ENCODE measurements at regions not wholly inside any gene's neighbourhood (a gene's known extent, or its start where the extent isn't known, plus 50 kb on each side); places are given as distances from the start of the nearest gene placed in this dataset.
"Not testable (repeated sequence)": the region's sequence is repeated elsewhere in the genome, so short reads cannot be mapped to it uniquely, and the experiment has no call there.

DNA sequence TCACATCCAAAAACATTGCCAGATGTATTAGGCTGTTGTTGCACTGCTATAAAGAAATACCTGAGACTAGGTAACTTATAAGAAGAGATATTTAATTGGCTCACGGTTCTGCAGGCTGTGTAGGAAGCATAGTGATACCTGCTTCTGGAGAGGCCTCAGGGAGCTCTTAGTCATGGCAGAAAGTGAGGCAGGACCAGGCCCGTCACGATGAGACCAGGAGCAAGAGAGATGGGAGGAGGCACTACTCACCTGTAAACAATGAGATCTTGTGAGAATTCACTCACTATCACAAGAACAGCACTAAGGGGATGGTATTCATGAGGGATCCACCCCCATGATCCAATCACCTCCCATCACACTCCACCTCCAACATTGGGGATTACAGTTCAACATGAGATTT is 81.3 kb upstream of the C1QTNF3 start:
- TF ChIP-seq, protein P1, sequence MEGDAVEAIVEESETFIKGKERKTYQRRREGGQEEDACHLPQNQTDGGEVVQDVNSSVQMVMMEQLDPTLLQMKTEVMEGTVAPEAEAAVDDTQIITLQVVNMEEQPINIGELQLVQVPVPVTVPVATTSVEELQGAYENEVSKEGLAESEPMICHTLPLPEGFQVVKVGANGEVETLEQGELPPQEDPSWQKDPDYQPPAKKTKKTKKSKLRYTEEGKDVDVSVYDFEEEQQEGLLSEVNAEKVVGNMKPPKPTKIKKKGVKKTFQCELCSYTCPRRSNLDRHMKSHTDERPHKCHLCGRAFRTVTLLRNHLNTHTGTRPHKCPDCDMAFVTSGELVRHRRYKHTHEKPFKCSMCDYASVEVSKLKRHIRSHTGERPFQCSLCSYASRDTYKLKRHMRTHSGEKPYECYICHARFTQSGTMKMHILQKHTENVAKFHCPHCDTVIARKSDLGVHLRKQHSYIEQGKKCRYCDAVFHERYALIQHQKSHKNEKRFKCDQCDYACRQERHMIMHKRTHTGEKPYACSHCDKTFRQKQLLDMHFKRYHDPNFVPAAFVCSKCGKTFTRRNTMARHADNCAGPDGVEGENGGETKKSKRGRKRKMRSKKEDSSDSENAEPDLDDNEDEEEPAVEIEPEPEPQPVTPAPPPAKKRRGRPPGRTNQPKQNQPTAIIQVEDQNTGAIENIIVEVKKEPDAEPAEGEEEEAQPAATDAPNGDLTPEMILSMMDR (IDR thresholded peaks at IDR 0.05): not testable (repeated sequence)
- TF ChIP-seq EP300, POLR2A (IDR thresholded peaks at IDR 0.05): not testable (repeated sequence)

All from tibial nerve (tissue), 4 donors.